ENCODE measurements at regions not wholly inside any gene's neighbourhood (a gene's known extent, or its start where the extent isn't known, plus 50 kb on each side); places are given as distances from the start of the nearest gene placed in this dataset.

- no peak for DNase-seq
- Histone ChIP-seq H3K79me2 (ENCODE audit: insufficient read depth) (no peaks in the 10 kb centered on the region), H2AFZ (peak overlapping the region; percentile 65), H3K9ac (no peak overlapping the region), H4K20me1 (ENCODE audit: insufficient read depth) (no peaks in the 10 kb centered on the region), H3K36me3 (ENCODE audit: low read depth) (no peaks in the 10 kb centered on the region), H3K4me2 (ENCODE audit: unreplicated experiment) (no peak overlapping the region), H3K9me2 (ENCODE audit: insufficient read depth) (no peaks in the 10 kb centered on the region), H3K9me3 (ENCODE audit: low read depth) (no peaks in the 10 kb centered on the region), H3K27me3 (replicated peaks; ENCODE audit: insufficient read depth) (no peaks in the 10 kb centered on the region), H3F3A (ENCODE audit: insufficient read depth) (no peaks in the 10 kb centered on the region), H3K4me1 (ENCODE audit: insufficient read depth) (no peaks in the 10 kb centered on the region), H3K27ac (no peak overlapping the region), H3K4me3 (peak overlapping the region; percentile 5; the same call in 1 of the 2 replicates)
- in situ Hi-C loops (cut with MboI) = no loop called here
- TF ChIP-seq EZH2phosphoT487 (IDR thresholded peaks at IDR 0.05; ENCODE audit: insufficient read depth, low read depth) (no peak), EZH2 (IDR thresholded peaks at IDR 0.05; ENCODE audit: insufficient read depth, poor library complexity, severe bottlenecking) (no peak)
- 62 to 63% methylated on average over 5 of the region's 5 CpGs for WGBS, 2 experiments (ENCODE audit: low coverage in 1 of 2, low lambda C conversion rate in 2 of 2, missing lambda C conversion rate in 2 of 2)
These were observed 116.5 kb upstream of the EEF1E1 start for GRCh38 chr6:8218861-8219260.

DNA sequence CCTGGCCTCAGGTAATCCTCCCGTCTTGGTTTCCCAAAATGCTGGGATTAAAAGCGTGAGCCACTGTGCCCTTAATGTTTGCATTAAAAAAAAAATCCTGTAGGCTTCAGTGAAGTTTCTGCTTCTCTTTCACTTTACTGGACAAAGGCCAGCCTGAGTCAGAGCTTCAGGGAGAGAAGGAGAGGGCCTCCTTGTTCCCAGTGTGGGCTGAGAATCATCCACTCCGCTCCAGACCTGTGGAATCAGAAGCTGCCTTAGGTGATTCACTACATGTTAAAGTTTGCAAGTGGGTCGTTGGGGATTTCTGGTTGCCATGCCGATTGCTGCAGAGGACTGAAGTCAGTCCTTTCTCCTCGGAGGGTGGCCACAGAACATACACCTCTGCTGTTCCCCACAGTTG is 113.3 kb upstream of the EEF1E1 start:
- H3F3A ChIP-seq (ENCODE audit: insufficient read depth) = no peaks in the 10 kb centered on the region
- H3K36me3 ChIP-seq (ENCODE audit: low read depth) = no peaks in the 10 kb centered on the region
- H3K9me2 ChIP-seq (ENCODE audit: insufficient read depth) = no peaks in the 10 kb centered on the region
- no peaks in the 10 kb centered on the region for H3K27me3 ChIP-seq (replicated peaks; ENCODE audit: insufficient read depth)
- H3K4me1 ChIP-seq (ENCODE audit: insufficient read depth) = no peaks in the 10 kb centered on the region
- peak; percentile 77 for DNase-seq
- no peaks in the 10 kb centered on the region for H3K79me2 ChIP-seq (ENCODE audit: insufficient read depth)
- H3K4me3 ChIP-seq = no peak overlapping the region
- no peak overlapping the region for H3K4me2 ChIP-seq (ENCODE audit: unreplicated experiment)
- H2AFZ ChIP-seq = no peak overlapping the region
- no peaks in the 10 kb centered on the region for H3K9me3 ChIP-seq (ENCODE audit: low read depth)
- in situ Hi-C loops (cut with MboI) = no loop called here
- no peak for TF ChIP-seq EZH2 (IDR thresholded peaks at IDR 0.05; ENCODE audit: insufficient read depth, poor library complexity, severe bottlenecking)
- TF ChIP-seq EZH2phosphoT487 (IDR thresholded peaks at IDR 0.05; ENCODE audit: insufficient read depth, low read depth) = no peak
- no peak overlapping the region for H3K27ac ChIP-seq
- no peak overlapping the region for H3K9ac ChIP-seq
- WGBS, 2 experiments (ENCODE audit: low coverage in 1 of 2, low lambda C conversion rate in 2 of 2, missing lambda C conversion rate in 2 of 2) = 47 to 56% methylated on average over 6 of the region's 6 CpGs
- H4K20me1 ChIP-seq (ENCODE audit: insufficient read depth) = no peaks in the 10 kb centered on the region

DNA sequence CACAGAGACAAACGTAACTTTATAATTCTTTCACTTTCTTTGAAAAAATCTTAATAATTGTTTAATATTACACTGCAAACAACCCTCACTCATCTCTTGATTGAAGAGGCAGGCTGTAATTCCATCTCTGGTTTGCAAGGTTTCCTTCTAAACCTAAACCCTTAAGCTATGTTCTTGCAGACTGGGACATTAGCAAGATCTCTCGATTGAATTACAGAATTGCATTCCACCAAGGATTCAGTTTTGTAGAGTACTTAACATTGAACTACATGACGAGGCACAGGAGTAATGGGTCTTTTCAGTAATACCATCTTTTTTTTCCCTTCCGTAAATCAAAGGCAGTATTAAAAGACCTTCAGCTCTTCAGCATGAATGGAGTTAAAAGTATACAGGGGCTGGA is 111.6 kb upstream of the EEF1E1 start:
- H4K20me1 ChIP-seq (ENCODE audit: insufficient read depth) = no peaks in the 10 kb centered on the region
- no peak overlapping the region for H3K9ac ChIP-seq
- H3K4me3 ChIP-seq = no peak overlapping the region
- no peak for TF ChIP-seq EZH2 (IDR thresholded peaks at IDR 0.05; ENCODE audit: insufficient read depth, poor library complexity, severe bottlenecking)
- TF ChIP-seq EZH2phosphoT487 (IDR thresholded peaks at IDR 0.05; ENCODE audit: insufficient read depth, low read depth) = no peak
- in situ Hi-C loops (cut with MboI) = no loop called here
- no peaks in the 10 kb centered on the region for H3K79me2 ChIP-seq (ENCODE audit: insufficient read depth)
- 50 to 51% methylated on average over 4 of the region's 4 CpGs for WGBS, 2 experiments (ENCODE audit: low coverage in 1 of 2, low lambda C conversion rate in 2 of 2, missing lambda C conversion rate in 2 of 2)
- no peaks in the 10 kb centered on the region for H3K27me3 ChIP-seq (replicated peaks; ENCODE audit: insufficient read depth)
- H3K4me2 ChIP-seq (ENCODE audit: unreplicated experiment) = no peak overlapping the region
- H3F3A ChIP-seq (ENCODE audit: insufficient read depth) = no peaks in the 10 kb centered on the region
- no peak overlapping the region for H2AFZ ChIP-seq
- no peak for DNase-seq
- H3K9me2 ChIP-seq (ENCODE audit: insufficient read depth) = no peaks in the 10 kb centered on the region
- H3K36me3 ChIP-seq (ENCODE audit: low read depth) = no peaks in the 10 kb centered on the region
- H3K9me3 ChIP-seq (ENCODE audit: low read depth) = no peaks in the 10 kb centered on the region
- H3K4me1 ChIP-seq (ENCODE audit: insufficient read depth) = no peaks in the 10 kb centered on the region
- no peak overlapping the region for H3K27ac ChIP-seq

- H3K4me3 ChIP-seq = no peak overlapping the region
- H4K20me1 ChIP-seq (ENCODE audit: insufficient read depth) = no peaks in the 10 kb centered on the region
- no peak for DNase-seq
- no peaks in the 10 kb centered on the region for H3F3A ChIP-seq (ENCODE audit: insufficient read depth)
- H3K79me2 ChIP-seq (ENCODE audit: insufficient read depth) = no peaks in the 10 kb centered on the region
- in situ Hi-C loops (cut with MboI) = no loop called here
- H3K36me3 ChIP-seq (ENCODE audit: low read depth) = no peaks in the 10 kb centered on the region
- no peaks in the 10 kb centered on the region for H3K9me3 ChIP-seq (ENCODE audit: low read depth)
- H3K9ac ChIP-seq = no peak overlapping the region
- WGBS, 2 experiments (ENCODE audit: low coverage in 1 of 2, low lambda C conversion rate in 2 of 2, missing lambda C conversion rate in 2 of 2) = 42 to 55% methylated on average over 2 of the region's 2 CpGs
- no peaks in the 10 kb centered on the region for H3K27me3 ChIP-seq (replicated peaks; ENCODE audit: insufficient read depth)
- TF ChIP-seq EZH2 (IDR thresholded peaks at IDR 0.05; ENCODE audit: insufficient read depth, poor library complexity, severe bottlenecking) (no peak), EZH2phosphoT487 (IDR thresholded peaks at IDR 0.05; ENCODE audit: insufficient read depth, low read depth) (no peak)
- H3K27ac ChIP-seq = no peak overlapping the region
- no peaks in the 10 kb centered on the region for H3K9me2 ChIP-seq (ENCODE audit: insufficient read depth)
- no peak overlapping the region for H3K4me2 ChIP-seq (ENCODE audit: unreplicated experiment)
- no peak overlapping the region for H2AFZ ChIP-seq
- no peaks in the 10 kb centered on the region for H3K4me1 ChIP-seq (ENCODE audit: insufficient read depth)
These were observed 110.5 kb upstream of the EEF1E1 start for GRCh38 chr6:8212720-8213434.

GRCh38 chr6:8207869-8208191 is 105.5 kb upstream of the EEF1E1 start:
- H3K36me3 ChIP-seq (ENCODE audit: low read depth) = no peaks in the 10 kb centered on the region
- H3K9me3 ChIP-seq (ENCODE audit: low read depth) = no peaks in the 10 kb centered on the region
- no peaks in the 10 kb centered on the region for H3F3A ChIP-seq (ENCODE audit: insufficient read depth)
- H3K4me2 ChIP-seq (ENCODE audit: unreplicated experiment) = no peak overlapping the region
- no peak for TF ChIP-seq EZH2phosphoT487 (IDR thresholded peaks at IDR 0.05; ENCODE audit: insufficient read depth, low read depth)
- TF ChIP-seq EZH2 (IDR thresholded peaks at IDR 0.05; ENCODE audit: insufficient read depth, poor library complexity, severe bottlenecking) = no peak
- H4K20me1 ChIP-seq (ENCODE audit: insufficient read depth) = no peaks in the 10 kb centered on the region
- no peak overlapping the region for H3K4me3 ChIP-seq
- no peak overlapping the region for H2AFZ ChIP-seq
- no peaks in the 10 kb centered on the region for H3K79me2 ChIP-seq (ENCODE audit: insufficient read depth)
- no peak for DNase-seq
- no peaks in the 10 kb centered on the region for H3K4me1 ChIP-seq (ENCODE audit: insufficient read depth)
- no peaks in the 10 kb centered on the region for H3K9me2 ChIP-seq (ENCODE audit: insufficient read depth)
- WGBS, 2 experiments (ENCODE audit: low coverage in 1 of 2, low lambda C conversion rate in 2 of 2, missing lambda C conversion rate in 2 of 2) = 44 to 54% methylated on average over 1 of the region's 1 CpG
- no peaks in the 10 kb centered on the region for H3K27me3 ChIP-seq (replicated peaks; ENCODE audit: insufficient read depth)
- no peak overlapping the region for H3K27ac ChIP-seq
- in situ Hi-C loops (cut with MboI) = no loop called here
- H3K9ac ChIP-seq = no peak overlapping the region
